ENCODE measurements at regions not wholly inside any gene's neighbourhood (a gene's known extent, or its start where the extent isn't known, plus 50 kb on each side); places are given as distances from the start of the nearest gene placed in this dataset.
"Not testable (repeated sequence)": the region's sequence is repeated elsewhere in the genome, so short reads cannot be mapped to it uniquely, and the experiment has no call there.

- ChIA-PET CTCF (no interaction called here), POLR2A (no interaction called here)
- TF ChIP-seq CTCF (IDR thresholded peaks at IDR 0.05; ENCODE audit: unreplicated experiment): no peak
- BruUV-seq (replicated peaks): no TSS peak
- H3K4me3 Mint-ChIP-seq (ENCODE audit: unreplicated experiment): no peak overlapping the region
- intact Hi-C loops (cut with micrococcal nuclease): no loop called here
- no peak overlapping the region for H3K27ac Mint-ChIP-seq (ENCODE audit: low read depth, unreplicated experiment)
- no peak for DNase-seq (ENCODE audit: unreplicated experiment)
- no peaks in the 10 kb centered on the region for H3K27me3 Mint-ChIP-seq (ENCODE audit: insufficient read depth, unreplicated experiment)
- no peaks in the 10 kb centered on the region for H3K36me3 Mint-ChIP-seq (ENCODE audit: insufficient read depth, unreplicated experiment)
- H3K9me3 Mint-ChIP-seq (ENCODE audit: unreplicated experiment): peaks cover 25% of the 10 kb centered on the region
- H3K4me1 Mint-ChIP-seq (ENCODE audit: insufficient read depth, unreplicated experiment): no peaks in the 10 kb centered on the region
Observed at GRCh38 chr3:189014526-189014925, 157.2 kb upstream of the TPRG1 start.

DNA sequence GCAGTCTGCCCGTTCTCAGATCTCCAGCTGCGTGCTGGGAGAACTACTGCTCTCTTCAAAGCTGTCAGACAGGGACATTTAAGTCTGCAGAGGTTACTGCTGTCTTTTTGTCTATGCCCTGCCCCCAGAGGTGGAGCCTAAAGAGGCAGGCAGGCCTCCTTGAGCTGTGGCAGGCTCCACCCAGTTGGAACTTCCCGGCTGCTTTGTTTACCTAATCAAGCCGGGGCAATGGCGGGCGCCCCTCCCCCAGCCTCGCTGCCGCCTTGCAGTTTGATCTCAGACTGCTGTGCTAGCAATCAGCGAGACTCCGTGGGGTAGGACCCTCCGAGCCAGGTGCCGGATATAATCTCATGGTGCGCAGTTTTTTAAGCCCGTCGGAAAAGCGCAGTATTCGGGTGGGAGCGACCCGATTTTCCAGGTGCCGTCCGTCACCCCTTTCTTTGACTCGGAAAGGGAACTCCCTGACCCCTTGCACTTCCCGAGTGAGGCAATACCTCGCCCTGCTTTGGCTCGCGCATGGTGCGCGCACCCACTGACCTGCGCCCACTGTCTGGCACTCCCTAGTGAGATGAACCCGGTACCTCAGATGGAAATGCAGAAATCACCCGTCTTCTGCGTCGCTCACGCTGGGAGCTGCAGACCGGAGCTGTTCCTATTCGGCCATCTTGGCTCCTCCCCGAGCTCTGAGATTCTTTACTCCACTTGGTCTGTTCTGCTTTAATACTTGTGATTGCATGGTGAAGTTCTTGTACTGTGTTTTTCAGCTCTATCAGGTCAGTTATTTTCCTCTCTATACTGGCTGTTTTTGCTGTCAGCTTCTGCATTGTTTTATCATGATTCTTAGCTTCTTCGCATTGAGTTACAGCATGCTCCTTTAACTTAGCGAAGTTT, 148.9 kb upstream of the TPRG1 start:
- H3K4me1 Mint-ChIP-seq (ENCODE audit: insufficient read depth, unreplicated experiment); DNase-seq (ENCODE audit: unreplicated experiment); BruUV-seq (replicated peaks); intact Hi-C loops (cut with micrococcal nuclease); H3K27ac Mint-ChIP-seq (ENCODE audit: low read depth, unreplicated experiment); H3K4me3 Mint-ChIP-seq (ENCODE audit: unreplicated experiment); H3K27me3 Mint-ChIP-seq (ENCODE audit: insufficient read depth, unreplicated experiment); H3K36me3 Mint-ChIP-seq (ENCODE audit: insufficient read depth, unreplicated experiment); H3K9me3 Mint-ChIP-seq (ENCODE audit: unreplicated experiment): not testable (repeated sequence)
- CTCF ChIA-PET: interaction anchor here (0.6 to 0.9 kb wide), 2 partner anchors 19 to 64 kb away, joined by 3 to 4 read pairs; no protein-coding TSS in a partner anchor
- POLR2A ChIA-PET: interaction anchor here (0.5 kb wide), 1 partner anchor 19 kb away, joined by 3 read pairs; no protein-coding TSS in a partner anchor

DNA sequence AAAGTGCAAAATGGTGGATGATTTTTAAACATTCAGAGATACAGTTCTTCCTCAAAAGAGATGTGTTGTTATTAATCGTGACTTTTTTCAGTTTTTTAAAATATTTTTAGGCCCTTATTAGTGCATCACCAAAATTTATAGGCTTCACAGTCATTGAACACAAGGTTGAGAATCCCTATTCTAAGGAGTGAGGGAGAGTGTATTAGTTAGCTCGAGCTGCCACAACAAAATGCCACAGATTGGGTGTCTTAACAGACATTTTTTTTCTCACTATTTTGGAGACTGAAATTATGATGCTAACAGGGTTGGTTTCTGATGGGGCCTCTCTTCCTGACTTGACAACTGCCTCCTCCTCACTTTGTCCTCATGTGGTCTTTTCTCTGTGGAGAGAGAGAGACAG, 145.9 kb upstream of the TPRG1 start:
- ChIA-PET POLR2A (no interaction called here), CTCF (no interaction called here)
- DNase-seq (ENCODE audit: unreplicated experiment): no peak
- TF ChIP-seq CTCF (IDR thresholded peaks at IDR 0.05; ENCODE audit: unreplicated experiment): no peak
- H3K36me3 Mint-ChIP-seq (ENCODE audit: insufficient read depth, unreplicated experiment): no peaks in the 10 kb centered on the region
- H3K9me3 Mint-ChIP-seq (ENCODE audit: unreplicated experiment): no peaks in the 10 kb centered on the region
- no TSS peak for BruUV-seq (replicated peaks)
- H3K4me1 Mint-ChIP-seq (ENCODE audit: insufficient read depth, unreplicated experiment): no peaks in the 10 kb centered on the region
- intact Hi-C loops (cut with micrococcal nuclease): no loop called here
- H3K27me3 Mint-ChIP-seq (ENCODE audit: insufficient read depth, unreplicated experiment): no peaks in the 10 kb centered on the region
- no peak overlapping the region for H3K4me3 Mint-ChIP-seq (ENCODE audit: unreplicated experiment)
- H3K27ac Mint-ChIP-seq (ENCODE audit: low read depth, unreplicated experiment): no peak overlapping the region

- TF ChIP-seq CTCF (IDR thresholded peaks at IDR 0.05; ENCODE audit: unreplicated experiment): no peak
- no peak for DNase-seq (ENCODE audit: unreplicated experiment)
- intact Hi-C loops (cut with micrococcal nuclease): no loop called here
- POLR2A ChIA-PET: no interaction called here
- no TSS peak for BruUV-seq (replicated peaks)
- H3K27ac Mint-ChIP-seq (ENCODE audit: low read depth, unreplicated experiment): no peak overlapping the region
- no peak overlapping the region for H3K4me3 Mint-ChIP-seq (ENCODE audit: unreplicated experiment)
- no peaks in the 10 kb centered on the region for H3K27me3 Mint-ChIP-seq (ENCODE audit: insufficient read depth, unreplicated experiment)
- no peaks in the 10 kb centered on the region for H3K9me3 Mint-ChIP-seq (ENCODE audit: unreplicated experiment)
- no peaks in the 10 kb centered on the region for H3K4me1 Mint-ChIP-seq (ENCODE audit: insufficient read depth, unreplicated experiment)
- CTCF ChIA-PET: interaction anchor here (0.7 to 1.0 kb wide), 2 partner anchors 14 to 1152 kb away, joined by 3 read pairs; no protein-coding TSS in a partner anchor
- no peaks in the 10 kb centered on the region for H3K36me3 Mint-ChIP-seq (ENCODE audit: insufficient read depth, unreplicated experiment)
Observed at GRCh38 chr3:189027626-189028155, 144.1 kb upstream of the TPRG1 start.

Measured in MCF 10A (cell line).